OCI-LY7 (cell line): ENCODE measurements at regions not wholly inside any gene's neighbourhood (a gene's known extent, or its start where the extent isn't known, plus 50 kb on each side); places are given as distances from the start of the nearest gene placed in this dataset.

Source experiments
- BruUV-seq: library from RNA; stranded (reverse); fragments of 400-500 nt; replicated peaks from 2 replicates; lab custom pipeline; 2021; lab: Mats Ljungman, UMichigan
- CTCF ChIA-PET: fragments of 300-600 bp; sonication (Branson Sonifier 250); formaldehyde crosslinking; loops from one replicate; lab custom pipeline; 2022; ENCODE audit warnings: antibody characterized with exemption; ENCODE audit not compliant: unreplicated experiment; lab: Charles Lee
- POLR2A ChIA-PET: fragments of 300-600 bp; sonication (Branson Sonifier 250); formaldehyde crosslinking; loops from one replicate; lab custom pipeline; 2022; ENCODE audit warnings: antibody characterized with exemption; lab: Charles Lee
- DNase-seq: peaks from one replicate; pipeline ENCODE4 v3.0.0-alpha.2; 2015; ENCODE audit warnings: low spot score
- H2AFZ ChIP-seq: fragments of 200-600 bp; sonication (generic), shearing (Covaris generic); 2 replicates; pipeline ENCODE4 v1.6.1; 2014; ENCODE audit warnings: mild to moderate bottlenecking, antibody characterized with exemption, low read length, moderate library complexity
- H3K27ac ChIP-seq: fragments of 200-600 bp; sonication (generic); 2 replicates; pipeline ENCODE4 v1.5.1; 2014; ENCODE audit warnings: mixed run types, low read depth, mild to moderate bottlenecking, moderate library complexity, low read length, inconsistent platforms; ENCODE audit not compliant: poor library complexity, severe bottlenecking
- H3K36me3 ChIP-seq: fragments of 200-600 bp; sonication (generic); 2 replicates; pipeline ENCODE4 v1.6.1; 2014; ENCODE audit warnings: mild to moderate bottlenecking, antibody characterized with exemption, low read length, moderate library complexity, mixed read lengths; ENCODE audit not compliant: insufficient read depth
- H3K4me1 ChIP-seq: fragments of 200-600 bp; sonication (generic); 2 replicates; pipeline ENCODE4 v1.5.1; 2014; ENCODE audit warnings: mild to moderate bottlenecking, low read length; ENCODE audit not compliant: insufficient read depth, poor library complexity, severe bottlenecking
- H3K4me2 ChIP-seq: fragments of 200-600 bp; sonication (generic); 2 replicates; pipeline ENCODE4 v1.6.1; 2014; ENCODE audit warnings: mild to moderate bottlenecking, low read length
- H3K4me3 ChIP-seq: fragments of 200-600 bp; sonication (generic); 2 replicates; pipeline ENCODE4 v1.5.1; 2014; ENCODE audit warnings: mild to moderate bottlenecking, low read depth, low read length; ENCODE audit not compliant: poor library complexity, severe bottlenecking
- H3K79me2 ChIP-seq: fragments of 200-600 bp; sonication (generic); 2 replicates; pipeline ENCODE4 v1.6.1; 2016; ENCODE audit warnings: low read depth, mild to moderate bottlenecking, low read length, moderate library complexity, mixed read lengths; ENCODE audit not compliant: insufficient read depth
- H3K9me2 ChIP-seq: fragments of 200-600 bp; sonication (generic); 2 replicates; pipeline ENCODE4 v1.6.1; 2016; ENCODE audit warnings: mild to moderate bottlenecking, low read length, mixed read lengths; ENCODE audit not compliant: insufficient read depth
- H3K9me3 ChIP-seq: fragments of 200-600 bp; sonication (generic); 2 replicates; pipeline ENCODE4 v1.6.1; 2014; ENCODE audit warnings: mild to moderate bottlenecking, mixed run types, low read length, mixed read lengths
- H4K20me1 ChIP-seq: fragments of 200-600 bp; sonication (generic); 2 replicates; pipeline ENCODE4 v1.6.1; 2014; ENCODE audit warnings: mild to moderate bottlenecking, antibody characterized with exemption, low read length, moderate library complexity, mixed read lengths; ENCODE audit not compliant: insufficient read depth
- EZH2phosphoT487 ChIP-seq: fragments of 200-600 bp; sonication (generic); IDR thresholded peaks from 2 replicates; pipeline ENCODE4 v1.6.1; 2018; ENCODE audit warnings: low read depth, borderline replicate concordance, mild to moderate bottlenecking, mixed run types, antibody characterized with exemption, low read length, moderate library complexity, mixed read lengths
- intact Hi-C: fragments of 100-400 bp; cut with micrococcal nuclease; formaldehyde crosslinking; loops from one replicate; pipeline ENCODE4 v1.10.0; 2022; ENCODE audit not compliant: unreplicated experiment
- TF ChIP-seq, protein P1 (sequence below): fragments of 200-600 bp; sonication (generic); conservative IDR thresholded peaks from 2 replicates; pipeline ENCODE4 v1.5.1; 2014; ENCODE audit warnings: mild to moderate bottlenecking, antibody characterized with exemption, low read length, moderate library complexity, mixed read lengths

GRCh38 chr9:109935406-109936087 lies 155.5 kb downstream of the PALM2AKAP2 start:
- ChIA-PET POLR2A (interaction anchor here (0.6 to 2.7 kb wide), 7 partner anchors 10 to 619 kb away, joined by 3 to 14 read pairs (median 4); no protein-coding TSS in a partner anchor), CTCF (no interaction called here)
- no peaks in the 10 kb centered on the region for H3K36me3 ChIP-seq
- H3K79me2 ChIP-seq: no peaks in the 10 kb centered on the region
- H4K20me1 ChIP-seq: no peaks in the 10 kb centered on the region
- H3K4me1 ChIP-seq: peaks cover 32% of the 10 kb centered on the region
- no TSS peak for BruUV-seq
- no peak overlapping the region for H2AFZ ChIP-seq
- DNase-seq: no peak
- no peak overlapping the region for H3K4me2 ChIP-seq
- no peak overlapping the region for H3K27ac ChIP-seq
- intact Hi-C loops: no loop called here
- H3K4me3 ChIP-seq: no peak overlapping the region
- H3K9me3 ChIP-seq: no peaks in the 10 kb centered on the region
- no peak for TF ChIP-seq EZH2phosphoT487
- TF ChIP-seq, protein P1, sequence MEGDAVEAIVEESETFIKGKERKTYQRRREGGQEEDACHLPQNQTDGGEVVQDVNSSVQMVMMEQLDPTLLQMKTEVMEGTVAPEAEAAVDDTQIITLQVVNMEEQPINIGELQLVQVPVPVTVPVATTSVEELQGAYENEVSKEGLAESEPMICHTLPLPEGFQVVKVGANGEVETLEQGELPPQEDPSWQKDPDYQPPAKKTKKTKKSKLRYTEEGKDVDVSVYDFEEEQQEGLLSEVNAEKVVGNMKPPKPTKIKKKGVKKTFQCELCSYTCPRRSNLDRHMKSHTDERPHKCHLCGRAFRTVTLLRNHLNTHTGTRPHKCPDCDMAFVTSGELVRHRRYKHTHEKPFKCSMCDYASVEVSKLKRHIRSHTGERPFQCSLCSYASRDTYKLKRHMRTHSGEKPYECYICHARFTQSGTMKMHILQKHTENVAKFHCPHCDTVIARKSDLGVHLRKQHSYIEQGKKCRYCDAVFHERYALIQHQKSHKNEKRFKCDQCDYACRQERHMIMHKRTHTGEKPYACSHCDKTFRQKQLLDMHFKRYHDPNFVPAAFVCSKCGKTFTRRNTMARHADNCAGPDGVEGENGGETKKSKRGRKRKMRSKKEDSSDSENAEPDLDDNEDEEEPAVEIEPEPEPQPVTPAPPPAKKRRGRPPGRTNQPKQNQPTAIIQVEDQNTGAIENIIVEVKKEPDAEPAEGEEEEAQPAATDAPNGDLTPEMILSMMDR: no peak
- no peaks in the 10 kb centered on the region for H3K9me2 ChIP-seq

GRCh38 chr9:109937861-109938453 lies 158.0 kb downstream of the PALM2AKAP2 start:
- no TSS peak for BruUV-seq
- Histone ChIP-seq H3K79me2 (no peaks in the 10 kb centered on the region), H3K4me3 (no peak overlapping the region), H4K20me1 (no peaks in the 10 kb centered on the region), H3K4me2 (no peak overlapping the region), H2AFZ (peak overlapping the region; percentile 63), H3K4me1 (peaks cover 40% of the 10 kb centered on the region), H3K36me3 (no peaks in the 10 kb centered on the region), H3K9me3 (no peaks in the 10 kb centered on the region), H3K9me2 (no peaks in the 10 kb centered on the region), H3K27ac (no peak overlapping the region)
- intact Hi-C loops: no loop called here
- ChIA-PET POLR2A (interaction anchor here (1.1 to 1.9 kb wide), 5 partner anchors 10 to 17 kb away, joined by 3 to 6 read pairs (median 5); no protein-coding TSS in a partner anchor), CTCF (no interaction called here)
- no peak for TF ChIP-seq EZH2phosphoT487
- TF ChIP-seq, protein P1: no peak
- DNase-seq: no peak
